WTC11 (cell line): ENCODE measurements at regions not wholly inside any gene's neighbourhood (a gene's known extent, or its start where the extent isn't known, plus 50 kb on each side); places are given as distances from the start of the nearest gene placed in this dataset.
"Not testable (repeated sequence)": the region's sequence is repeated elsewhere in the genome, so short reads cannot be mapped to it uniquely, and the experiment has no call there.

Experiments used
- ATAC-seq: fragments of 200-7000 bp; cut with Tn5 transposase; 2 replicates; pipeline ENCODE4 v1.10.0; 2021; ENCODE audit warnings: mild to moderate bottlenecking, moderate library complexity
- CTCF ChIA-PET: fragments of 300-600 bp; sonication (Branson Sonifier 250); formaldehyde crosslinking; loops from one replicate; lab custom pipeline; 2021; ENCODE audit warnings: antibody characterized with exemption; lab: Charles Lee
- POLR2A ChIA-PET: fragments of 350-600 bp; sonication (Branson Sonifier 250); formaldehyde crosslinking; loops from one replicate; lab custom pipeline; 2021; ENCODE audit warnings: antibody characterized with exemption; lab: Charles Lee
- DNase-seq: peaks from one replicate; pipeline ENCODE4 v3.0.0; 2021; ENCODE audit warnings: low spot score
- H3K27ac Mint-ChIP-seq: 2 replicates; pipeline ENCODE4 v1.8.0; 2021; ENCODE audit warnings: mixed read lengths
- H3K27me3 Mint-ChIP-seq: 2 replicates; pipeline ENCODE4 v1.8.0; 2021; ENCODE audit warnings: low read depth, mild to moderate bottlenecking, moderate library complexity, mixed read lengths
- H3K36me3 Mint-ChIP-seq: 2 replicates; pipeline ENCODE4 v1.8.0; 2021; ENCODE audit warnings: mixed read lengths
- H3K4me1 Mint-ChIP-seq: 2 replicates; pipeline ENCODE4 v1.8.0; 2022; ENCODE audit warnings: mixed read lengths
- H3K4me3 Mint-ChIP-seq: 2 replicates; pipeline ENCODE4 v1.8.0; 2021; ENCODE audit warnings: mild to moderate bottlenecking, moderate library complexity, mixed read lengths
- H3K9me3 Mint-ChIP-seq: 2 replicates; pipeline ENCODE4 v1.8.0; 2021; ENCODE audit warnings: mixed read lengths
- ARID4B ChIP-seq: sonication (generic); formaldehyde crosslinking; IDR thresholded peaks from 2 replicates; pipeline ENCODE4 v1.8.0; 2023; ENCODE audit warnings: missing genetic modification reagents, mild to moderate bottlenecking, borderline replicate concordance
- CDX4 ChIP-seq: fragments of 250-450 bp; sonication (Bioruptor Pico); IDR thresholded peaks from 2 replicates; pipeline ENCODE4 v1.9.0; 2021; ENCODE audit warnings: moderate library complexity, mild to moderate bottlenecking, inconsistent platforms, borderline replicate concordance
- CREB1 ChIP-seq: sonication (generic); formaldehyde crosslinking; IDR thresholded peaks from 2 replicates; pipeline ENCODE4 v1.8.0; 2023; ENCODE audit warnings: mild to moderate bottlenecking, missing genetic modification reagents
- E2F5 ChIP-seq: sonication (generic); formaldehyde crosslinking; IDR thresholded peaks from 2 replicates; pipeline ENCODE4 v1.8.1; 2022; ENCODE audit warnings: mild to moderate bottlenecking, moderate library complexity, missing genetic modification reagents
- ERG ChIP-seq: fragments of 250-450 bp; sonication (Bioruptor Pico); IDR thresholded peaks from 2 replicates; pipeline ENCODE4 v1.8.0; 2021; ENCODE audit warnings: mild to moderate bottlenecking
- ESRRA ChIP-seq: sonication (generic); formaldehyde crosslinking; IDR thresholded peaks from 2 replicates; pipeline ENCODE4 v1.8.1; 2022; ENCODE audit warnings: mild to moderate bottlenecking, missing genetic modification reagents, borderline replicate concordance
- FOXJ3 ChIP-seq: sonication (generic); formaldehyde crosslinking; IDR thresholded peaks from 2 replicates; pipeline ENCODE4 v1.9.0; 2021; ENCODE audit warnings: missing genetic modification reagents, mild to moderate bottlenecking, borderline replicate concordance
- FOXP1 ChIP-seq: sonication (generic); formaldehyde crosslinking; IDR thresholded peaks from 2 replicates; pipeline ENCODE4 v1.8.0; 2022; ENCODE audit warnings: missing genetic modification reagents, mild to moderate bottlenecking, moderate library complexity, borderline replicate concordance
- FOXP4 ChIP-seq: sonication (generic); formaldehyde crosslinking; IDR thresholded peaks from 2 replicates; pipeline ENCODE4 v1.8.0; 2022; ENCODE audit warnings: mild to moderate bottlenecking, missing genetic modification reagents
- GABPB1 ChIP-seq: sonication (generic); formaldehyde crosslinking; IDR thresholded peaks from 2 replicates; pipeline ENCODE4 v1.8.1; 2023; ENCODE audit warnings: mild to moderate bottlenecking, missing genetic modification reagents
- JUN ChIP-seq: sonication (generic); formaldehyde crosslinking; IDR thresholded peaks from 2 replicates; pipeline ENCODE4 v1.8.0; 2023; ENCODE audit warnings: mild to moderate bottlenecking, missing genetic modification reagents
- MAX ChIP-seq: sonication (generic); formaldehyde crosslinking; IDR thresholded peaks from 2 replicates; pipeline ENCODE4 v1.8.0; 2022; ENCODE audit warnings: mild to moderate bottlenecking, missing genetic modification reagents
- RELA ChIP-seq: sonication (generic); formaldehyde crosslinking; IDR thresholded peaks from 2 replicates; pipeline ENCODE4 v1.8.1; 2022; ENCODE audit warnings: missing genetic modification reagents, mild to moderate bottlenecking, borderline replicate concordance
- RORB ChIP-seq: fragments of 250-450 bp; sonication (Bioruptor Pico); IDR thresholded peaks from 2 replicates; pipeline ENCODE4 v1.9.0; 2021; ENCODE audit warnings: mild to moderate bottlenecking
- TEAD4 ChIP-seq: sonication (generic); formaldehyde crosslinking; IDR thresholded peaks from 2 replicates; pipeline ENCODE4 v1.8.0; 2022; ENCODE audit warnings: mild to moderate bottlenecking, missing genetic modification reagents
- USF1 ChIP-seq: sonication (generic); formaldehyde crosslinking; IDR thresholded peaks from 2 replicates; pipeline ENCODE4 v1.8.0; 2022; ENCODE audit warnings: mild to moderate bottlenecking, missing genetic modification reagents
- USF2 ChIP-seq: sonication (generic); formaldehyde crosslinking; IDR thresholded peaks from 2 replicates; pipeline ENCODE4 v1.8.1; 2023; ENCODE audit warnings: mild to moderate bottlenecking, missing genetic modification reagents, moderate library complexity
- ZMAT4 ChIP-seq: fragments of 250-450 bp; sonication (Bioruptor Pico); IDR thresholded peaks from 2 replicates; pipeline ENCODE4 v1.9.0; 2021; ENCODE audit warnings: mild to moderate bottlenecking
- ZNF232 ChIP-seq: sonication (generic); formaldehyde crosslinking; IDR thresholded peaks from 2 replicates; pipeline ENCODE4 v1.8.0; 2022; ENCODE audit warnings: mild to moderate bottlenecking, missing genetic modification reagents
- ZNF263 ChIP-seq: sonication (generic); formaldehyde crosslinking; IDR thresholded peaks from 2 replicates; pipeline ENCODE4 v1.8.1; 2022; ENCODE audit warnings: low read depth, mild to moderate bottlenecking, moderate library complexity, missing genetic modification reagents
- ZNF396 ChIP-seq: fragments of 250-450 bp; sonication (Bioruptor Pico); IDR thresholded peaks from 2 replicates; pipeline ENCODE4 v1.8.0; 2021; ENCODE audit warnings: mild to moderate bottlenecking, moderate library complexity, borderline replicate concordance
- ZSCAN18 ChIP-seq: fragments of 250-450 bp; sonication (Bioruptor Pico); IDR thresholded peaks from 2 replicates; pipeline ENCODE4 v2.1.2; 2022; ENCODE audit warnings: mild to moderate bottlenecking, moderate library complexity

GRCh38 chr12:107864235-107864634 is 89.7 kb downstream of the ASCL4 start (continued):
- no peak for TF ChIP-seq USF1 (CRISPR knock-in tag)
- TF ChIP-seq ZNF263 (CRISPR knock-in tag), result no peak
- TF ChIP-seq ZNF232 (CRISPR knock-in tag), result no peak
- TF ChIP-seq RORB (CRISPR knock-in tag), result no peak
- no peak for TF ChIP-seq ZMAT4 (CRISPR knock-in tag)
- no peak for TF ChIP-seq ESRRA (CRISPR knock-in tag)
- peak; percentile 18; the same call in 1 of the 2 replicates for TF ChIP-seq USF2 (CRISPR knock-in tag)
- TF ChIP-seq MAX (CRISPR knock-in tag), result peak; percentile 75
- peak; percentile 81; the same call in 1 of the 2 replicates for TF ChIP-seq FOXP1
- TF ChIP-seq GABPB1 (CRISPR knock-in tag), result no peak
- no peak for TF ChIP-seq ZNF396
- no peak for TF ChIP-seq FOXP4 (CRISPR knock-in tag)
- no peak; the same call in 1 of the 2 replicates for TF ChIP-seq E2F5 (CRISPR knock-in tag)
- TF ChIP-seq TEAD4 (CRISPR knock-in tag), result no peak
- TF ChIP-seq JUN, result no peak
- TF ChIP-seq CDX4 (CRISPR knock-in tag), result no peak
- no peak for TF ChIP-seq ZSCAN18 (CRISPR knock-in tag)
- no peak for TF ChIP-seq ARID4B (CRISPR knock-in tag)
- TF ChIP-seq RELA, result no peak
- no peak for TF ChIP-seq ERG (CRISPR knock-in tag)
- TF ChIP-seq FOXJ3 (CRISPR knock-in tag), result no peak
- no peak for TF ChIP-seq CREB1

- ChIA-PET CTCF (interaction anchor here (0.7 to 2.2 kb wide), 8 partner anchors 8 to 194 kb away, joined by 3 to 15 read pairs (median 6); no protein-coding TSS in a partner anchor), POLR2A (interaction anchor here (0.5 to 1.1 kb wide), 2 partner anchors 8 to 346 kb away, joined by 3 to 4 read pairs; no protein-coding TSS in a partner anchor)
- not testable (repeated sequence) for H3K36me3 Mint-ChIP-seq, ATAC-seq, DNase-seq, H3K27ac Mint-ChIP-seq
- peaks cover 16% of the 10 kb centered on the region for H3K9me3 Mint-ChIP-seq
- H3K27me3 Mint-ChIP-seq, result peaks cover 56% of the 10 kb centered on the region
- H3K4me3 Mint-ChIP-seq, result peak overlapping the region; percentile 71
- H3K4me1 Mint-ChIP-seq, result peaks cover 12% of the 10 kb centered on the region
Measured at GRCh38 chr12:107864727-107865126, 90.2 kb downstream of the ASCL4 start.
